Keratinocyte (primary cell): ENCODE measurements at regions not wholly inside any gene's neighbourhood (a gene's known extent, or its start where the extent isn't known, plus 50 kb on each side); places are given as distances from the start of the nearest gene placed in this dataset.

Source experiments
- DNase-seq: peaks from one replicate; pipeline ENCODE4 v3.0.0-alpha.2; 2011; ENCODE audit warnings: low read depth, missing footprints, low spot score
- FAIRE-seq: peaks from 2 replicates; lab custom pipeline; 2011; peaks lifted over from hg19 to GRCh38; lab: Jason Lieb, UNC
- H2AFZ ChIP-seq: 2 replicates; pipeline ENCODE4 v1.6.0; 2012; ENCODE audit warnings: low read length, control low read depth, inconsistent platforms; ENCODE audit not compliant: control insufficient read depth
- H3K27ac ChIP-seq: 2 replicates; pipeline ENCODE4 v1.5.1; 2011; ENCODE audit warnings: low read length; ENCODE audit not compliant: control insufficient read depth, insufficient read depth
- H3K27me3 ChIP-seq: 3 replicates; pipeline ENCODE4 v1.6.0; 2011; ENCODE audit warnings: low read length; ENCODE audit not compliant: control insufficient read depth, insufficient read depth; ENCODE audit errors: extremely low read depth
- H3K36me3 ChIP-seq, 2 experiments: 2 replicates in 1 of 2; 3 replicates in 1 of 2; pipeline ENCODE4 v1.5.1; 2011; ENCODE audit warnings: low read length in 2 of 2, mild to moderate bottlenecking in 1 of 2; ENCODE audit not compliant: control insufficient read depth in 2 of 2, insufficient read depth in 2 of 2; ENCODE audit errors: extremely low read depth in 1 of 2
- H3K4me1 ChIP-seq: 3 replicates; pipeline ENCODE4 v1.5.1; 2011; ENCODE audit warnings: low read length; ENCODE audit not compliant: control insufficient read depth, insufficient read depth; ENCODE audit errors: extremely low read depth
- H3K4me2 ChIP-seq: 3 replicates; pipeline ENCODE4 v1.6.0; 2011; ENCODE audit warnings: low read depth, low read length; ENCODE audit not compliant: control insufficient read depth, insufficient read depth; ENCODE audit errors: extremely low read depth
- H3K4me3 ChIP-seq, 3 experiments: fragments of 200-600 bp in 1 of 3; sonication (generic) in 1 of 3; 2 replicates in 2 of 3; 3 replicates in 1 of 3; pipeline ENCODE4 v1.5.1; 2011 to 2016; ENCODE audit warnings: low read length in 3 of 3, mild to moderate bottlenecking in 3 of 3, control low read depth in 2 of 3, inconsistent platforms in 1 of 3, low read depth in 1 of 3, mixed read lengths in 1 of 3, mixed run types in 1 of 3, moderate library complexity in 1 of 3; ENCODE audit not compliant: control insufficient read depth in 2 of 3, insufficient read depth in 2 of 3; ENCODE audit errors: extremely low read depth in 1 of 3
- H3K79me2 ChIP-seq: 2 replicates; pipeline ENCODE4 v1.6.0; 2012; ENCODE audit warnings: low read length; ENCODE audit not compliant: control insufficient read depth, insufficient read depth
- H3K9ac ChIP-seq: 3 replicates; pipeline ENCODE4 v1.6.0; 2011; ENCODE audit warnings: low read length; ENCODE audit not compliant: control insufficient read depth, insufficient read depth; ENCODE audit errors: extremely low read depth
- H3K9me1 ChIP-seq: 3 replicates; pipeline ENCODE4 v1.6.0; 2011; ENCODE audit warnings: low read length; ENCODE audit not compliant: control insufficient read depth, insufficient read depth; ENCODE audit errors: extremely low read depth
- H3K9me3 ChIP-seq: 2 replicates; pipeline ENCODE4 v1.5.1; 2012; ENCODE audit warnings: low read depth, low read length; ENCODE audit not compliant: control insufficient read depth
- H4K20me1 ChIP-seq: 3 replicates; pipeline ENCODE4 v1.6.0; 2011; ENCODE audit warnings: low read length; ENCODE audit not compliant: control insufficient read depth, insufficient read depth; ENCODE audit errors: extremely low read depth
- CTCF ChIP-seq, 3 experiments: IDR thresholded peaks in 1 of 3; conservative IDR thresholded peaks in 1 of 3; optimal IDR thresholded peaks in 1 of 3; 2 replicates in 2 of 3; 3 replicates in 1 of 3; pipeline versions ENCODE3 to v1.5.1; 2011; ENCODE audit warnings: low read length in 3 of 3, mild to moderate bottlenecking in 3 of 3, moderate library complexity in 2 of 3, control low read depth in 1 of 3, inconsistent platforms in 1 of 3; ENCODE audit not compliant: insufficient read depth in 2 of 3; ENCODE audit errors: extremely low read depth in 1 of 3
- EZH2 ChIP-seq: IDR thresholded peaks from one replicate; pipeline ENCODE4 v1.6.1; 2012; ENCODE audit warnings: inconsistent platforms, mild to moderate bottlenecking, low read length, moderate library complexity
- dilution Hi-C: fragments of 300-500 bp; cut with MboI; formaldehyde crosslinking; loops from one replicate; pipeline ENCODE4 v1.7.0; 2020; ENCODE audit warnings: low sequenced_read_pairs; ENCODE audit not compliant: extremely low pct_ligation_motif_present

DNA sequence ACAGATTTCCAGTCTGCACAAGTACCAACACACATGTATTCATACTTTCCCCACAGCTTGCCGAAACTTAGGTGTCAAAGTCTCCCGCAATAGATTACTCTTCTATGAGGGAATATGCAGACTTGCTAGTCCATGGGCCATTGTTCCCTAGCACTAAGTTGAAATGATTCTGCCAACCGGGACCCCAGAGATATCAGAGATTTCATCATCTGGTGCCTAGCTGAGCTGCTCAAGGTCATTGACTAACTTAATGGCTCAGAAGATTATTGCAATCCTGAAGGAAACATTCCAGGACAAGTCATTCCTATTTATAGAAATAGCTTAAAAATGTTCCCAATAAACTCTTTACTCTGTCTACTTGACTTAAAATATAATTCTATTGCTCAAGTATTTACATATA lies 202.6 kb downstream of the PIK3R1 start:
- Histone ChIP-seq H3K4me2 (no peak overlapping the region), H3K27ac (no peak overlapping the region), H3K4me3 (no peak overlapping the region), H3K79me2 (no peaks in the 10 kb centered on the region), H3K9me3 (no peaks in the 10 kb centered on the region), H4K20me1 (no peaks in the 10 kb centered on the region), H3K27me3 (no peaks in the 10 kb centered on the region), H3K4me1 (peaks cover 3% of the 10 kb centered on the region), H3K36me3 (no peaks in the 10 kb centered on the region), H3K9ac (no peak overlapping the region), H3K9me1 (no peaks in the 10 kb centered on the region), H2AFZ (no peak overlapping the region)
- TF ChIP-seq EZH2, result no peak
- no peak for TF ChIP-seq CTCF (optimal IDR thresholded peaks at IDR 0.05 in 1 of 3, IDR thresholded peaks at IDR 0.05 in 1 of 3, conservative IDR thresholded peaks at IDR 0.05 in 1 of 3; ENCODE audit: extremely low read depth in 1 of 3, insufficient read depth in 2 of 3, low read length in 3 of 3)
- dilution Hi-C loops, result no loop called here
- DNase-seq (no peak), FAIRE-seq (no peak)

- dilution Hi-C loops, result no loop called here
- Histone ChIP-seq H4K20me1 (no peaks in the 10 kb centered on the region), H3K9me1 (no peaks in the 10 kb centered on the region), H3K9ac (no peak overlapping the region), H3K4me1 (peaks cover 3% of the 10 kb centered on the region), H3K79me2 (no peaks in the 10 kb centered on the region), H3K4me2 (no peak overlapping the region), H3K36me3 (no peaks in the 10 kb centered on the region), H3K27ac (no peak overlapping the region), H2AFZ (no peak overlapping the region), H3K4me3 (no peak overlapping the region), H3K9me3 (no peaks in the 10 kb centered on the region), H3K27me3 (no peaks in the 10 kb centered on the region)
- FAIRE-seq (no peak), DNase-seq (no peak)
- TF ChIP-seq CTCF (optimal IDR thresholded peaks at IDR 0.05 in 1 of 3, IDR thresholded peaks at IDR 0.05 in 1 of 3, conservative IDR thresholded peaks at IDR 0.05 in 1 of 3; ENCODE audit: extremely low read depth in 1 of 3, insufficient read depth in 2 of 3, low read length in 3 of 3) (no peak), EZH2 (no peak)
These were observed 203.1 kb downstream of the PIK3R1 start for GRCh38 chr5:68418680-68419079.
